GM12892 (cell line): ENCODE measurements at regions not wholly inside any gene's neighbourhood (a gene's known extent, or its start where the extent isn't known, plus 50 kb on each side); places are given as distances from the start of the nearest gene placed in this dataset.

Experiments used
- POLR2A ChIP-seq: IDR thresholded peaks from 2 replicates; pipeline ENCODE4 v1.6.1; 2011; ENCODE audit warnings: low read depth, low read length, control low read depth
- POLR2AphosphoS5 ChIP-seq: IDR thresholded peaks from 2 replicates; pipeline ENCODE4 v1.6.1; 2011; ENCODE audit warnings: low read depth, low read length, control low read depth
- TAF1 ChIP-seq: IDR thresholded peaks from 2 replicates; pipeline ENCODE4 v1.6.1; 2011; ENCODE audit warnings: low read depth, mild to moderate bottlenecking, control low read depth, low read length, borderline replicate concordance

DNA sequence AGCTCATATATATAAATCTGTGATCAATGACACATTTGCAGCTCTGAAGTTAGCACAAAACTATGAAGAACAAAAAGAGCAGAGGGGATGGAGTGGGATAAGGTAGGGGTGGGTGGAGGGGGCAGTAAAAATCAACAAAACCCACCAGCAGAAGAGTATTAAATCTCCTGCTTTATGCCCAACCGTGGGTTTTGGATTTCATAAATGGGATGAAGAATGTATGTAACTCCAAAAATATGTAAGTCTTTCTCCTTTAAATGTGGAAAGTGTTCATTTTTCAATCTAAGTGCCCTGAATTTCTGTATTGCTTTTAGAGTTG lies 480.3 kb upstream of the MARCKS start:
- TF ChIP-seq POLR2A, result no peak
- no peak for TF ChIP-seq TAF1
- TF ChIP-seq POLR2AphosphoS5, result no peak
